ENCODE measurements at regions not wholly inside any gene's neighbourhood (a gene's known extent, or its start where the extent isn't known, plus 50 kb on each side); places are given as distances from the start of the nearest gene placed in this dataset.

DNA sequence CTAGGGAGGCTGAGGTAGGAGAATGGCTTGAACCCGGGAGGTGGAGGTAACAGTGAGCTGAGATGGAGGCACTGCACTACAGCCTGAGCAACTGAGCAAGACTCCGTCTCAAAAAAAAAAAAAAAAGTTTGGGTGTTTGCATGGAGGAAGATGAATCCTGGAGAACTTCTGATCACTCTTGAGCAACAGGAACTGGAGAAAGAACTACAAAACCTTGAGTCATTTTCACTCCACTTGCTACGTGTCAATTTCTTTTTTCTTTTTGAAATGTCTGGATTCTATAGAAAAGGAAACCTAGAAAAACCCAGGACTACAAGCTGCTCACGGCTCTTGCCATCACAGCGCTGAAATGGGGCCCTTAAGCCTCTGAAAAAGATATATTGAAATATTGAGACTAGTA lies 189.6 kb upstream of the NRP1 start:
- FAIRE-seq: no peak

DNA sequence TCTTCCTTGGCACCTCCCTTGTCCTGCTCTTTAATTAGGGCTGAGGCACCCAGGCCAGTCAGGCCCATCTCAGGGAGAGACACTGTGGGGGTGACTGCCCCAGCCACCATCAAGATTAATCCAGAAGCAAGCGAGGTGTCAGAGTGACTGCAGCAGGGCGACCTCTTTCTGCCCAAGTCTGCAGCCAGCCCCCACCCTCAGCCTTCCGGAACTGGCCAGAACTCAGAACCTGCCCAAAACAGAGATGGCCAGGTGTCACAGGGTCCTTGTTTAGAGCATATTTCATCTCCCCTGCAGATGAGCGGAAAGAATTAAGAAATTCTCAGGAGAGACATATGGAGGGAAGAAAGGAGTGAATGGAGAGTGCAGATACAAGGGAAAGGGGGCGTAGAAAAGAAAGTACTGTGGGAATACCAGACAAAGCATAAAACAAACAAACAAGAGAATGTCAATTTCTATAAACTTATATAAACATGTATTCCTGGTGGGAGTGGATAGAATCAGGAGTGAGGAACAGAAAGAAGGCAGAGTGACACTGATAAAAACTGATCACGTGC lies 188.8 kb upstream of the NRP1 start:
- FAIRE-seq: no peak

DNA sequence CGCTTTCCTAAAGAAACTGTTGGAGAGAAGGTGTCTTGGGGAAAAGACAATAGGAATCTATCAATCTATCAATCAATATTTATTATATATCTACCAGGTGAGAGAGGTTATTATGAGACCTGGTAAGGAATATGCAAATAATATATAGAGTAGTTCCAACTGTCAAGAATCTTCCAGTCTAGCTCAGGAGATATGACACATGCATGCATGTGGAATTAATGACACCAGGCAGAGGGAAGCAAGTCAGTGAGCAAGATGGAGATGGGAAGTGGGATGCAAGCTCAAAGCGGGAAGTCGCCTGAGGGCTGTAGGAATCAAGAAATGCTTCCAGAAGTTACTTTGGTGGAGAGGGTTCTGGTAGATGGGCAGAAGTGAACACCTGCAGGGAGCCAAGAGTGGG lies 187.4 kb upstream of the NRP1 start:
- FAIRE-seq: no peak

DNA sequence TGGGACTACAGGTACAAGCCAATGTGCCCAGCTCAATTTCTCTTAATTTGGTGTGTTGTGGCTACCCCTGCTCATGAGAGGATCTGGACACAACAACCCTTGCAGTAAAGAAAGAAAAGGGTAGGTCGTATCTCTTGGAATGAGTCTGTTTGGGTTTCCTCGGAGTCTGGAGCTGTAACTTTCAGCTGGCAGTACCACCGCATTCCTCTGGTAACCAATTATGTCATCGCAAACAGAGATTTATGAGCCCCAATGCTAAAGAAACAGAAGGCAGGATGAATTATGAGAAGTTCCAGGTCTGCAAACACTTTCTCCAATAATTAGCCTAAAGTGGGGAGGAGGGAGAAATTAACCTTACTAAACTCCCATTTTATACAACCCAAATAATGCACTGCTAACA lies 186.6 kb upstream of the NRP1 start:
- no peak for FAIRE-seq

DNA sequence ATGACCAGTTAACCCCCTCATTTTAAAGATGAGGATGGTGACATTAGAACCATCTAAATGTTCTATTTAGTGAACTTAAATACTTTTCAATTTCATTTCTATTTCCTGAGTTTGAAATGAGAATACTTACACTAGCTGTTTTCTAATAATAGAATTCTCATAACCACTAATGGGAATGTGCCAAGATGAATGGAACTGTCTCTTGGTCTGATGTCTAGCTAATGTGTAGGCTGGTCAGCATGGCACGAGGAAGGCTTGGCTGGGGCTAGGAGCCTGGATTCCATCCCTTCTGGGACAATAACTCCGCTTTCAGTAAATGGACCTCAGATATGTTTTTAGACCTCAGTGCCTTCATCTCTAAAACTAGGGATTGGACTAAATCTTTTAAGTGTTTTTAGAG lies 185.8 kb upstream of the NRP1 start:
- FAIRE-seq: no peak

DNA sequence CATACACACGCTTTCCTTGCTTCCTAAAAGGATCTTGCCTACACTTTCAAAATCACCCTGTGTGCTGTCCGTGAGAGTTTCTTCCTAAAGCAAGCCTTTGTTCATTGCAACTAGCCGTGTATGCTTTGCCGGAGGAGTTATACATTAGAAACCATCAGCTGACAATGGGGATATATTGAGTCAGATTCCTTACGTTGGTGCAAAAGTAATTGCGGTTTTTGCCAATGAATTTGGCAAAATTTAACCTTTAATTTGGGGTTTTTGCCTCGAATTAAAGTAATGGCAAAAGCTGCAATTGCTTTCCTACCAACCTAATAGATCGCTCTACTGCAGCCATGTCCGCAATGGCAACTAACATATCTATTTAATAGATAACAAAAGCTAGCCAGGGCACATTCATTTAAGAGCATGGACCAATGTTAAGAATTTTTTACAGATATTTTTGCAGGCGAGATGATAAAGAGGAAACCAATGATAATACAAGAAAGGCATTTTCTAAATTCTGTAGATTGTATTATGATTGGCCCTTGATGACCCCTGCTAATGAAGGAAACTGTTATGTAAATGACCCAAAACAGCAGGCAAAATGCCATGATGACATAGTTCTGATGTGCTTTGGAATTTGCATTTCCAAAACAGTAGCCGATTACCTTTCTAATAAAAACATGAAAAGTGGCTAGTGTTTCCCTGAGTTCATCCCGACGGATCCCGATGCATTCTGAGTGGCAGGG lies 184.8 kb upstream of the NRP1 start:
- FAIRE-seq: no peak

DNA sequence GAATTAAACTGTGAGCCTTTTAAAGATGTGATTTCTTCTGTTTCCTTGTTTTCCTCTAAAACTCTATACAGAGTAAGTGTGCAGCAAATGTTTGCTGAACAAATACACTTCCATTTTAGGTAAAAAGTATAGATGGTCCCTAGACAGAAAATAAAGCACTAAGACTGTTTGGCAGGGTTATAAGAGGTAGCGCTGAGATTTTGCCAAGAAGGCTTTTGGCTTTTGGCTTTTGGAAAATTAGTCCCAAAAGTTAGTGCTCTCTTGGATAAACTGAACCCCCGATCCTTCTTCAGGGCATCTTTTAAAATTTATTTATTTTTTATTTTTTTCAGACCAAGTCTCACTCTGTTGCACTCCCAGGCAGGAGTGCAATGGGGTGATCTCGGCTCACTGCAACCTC lies 175.7 kb upstream of the NRP1 start:
- FAIRE-seq: no peak

- peak; percentile 100 for FAIRE-seq
These were observed 174.9 kb upstream of the NRP1 start for GRCh38 chr10:33509231-33509831.

- FAIRE-seq: peak; percentile 38
These were observed 173.4 kb upstream of the NRP1 start for GRCh38 chr10:33507662-33508425.

DNA sequence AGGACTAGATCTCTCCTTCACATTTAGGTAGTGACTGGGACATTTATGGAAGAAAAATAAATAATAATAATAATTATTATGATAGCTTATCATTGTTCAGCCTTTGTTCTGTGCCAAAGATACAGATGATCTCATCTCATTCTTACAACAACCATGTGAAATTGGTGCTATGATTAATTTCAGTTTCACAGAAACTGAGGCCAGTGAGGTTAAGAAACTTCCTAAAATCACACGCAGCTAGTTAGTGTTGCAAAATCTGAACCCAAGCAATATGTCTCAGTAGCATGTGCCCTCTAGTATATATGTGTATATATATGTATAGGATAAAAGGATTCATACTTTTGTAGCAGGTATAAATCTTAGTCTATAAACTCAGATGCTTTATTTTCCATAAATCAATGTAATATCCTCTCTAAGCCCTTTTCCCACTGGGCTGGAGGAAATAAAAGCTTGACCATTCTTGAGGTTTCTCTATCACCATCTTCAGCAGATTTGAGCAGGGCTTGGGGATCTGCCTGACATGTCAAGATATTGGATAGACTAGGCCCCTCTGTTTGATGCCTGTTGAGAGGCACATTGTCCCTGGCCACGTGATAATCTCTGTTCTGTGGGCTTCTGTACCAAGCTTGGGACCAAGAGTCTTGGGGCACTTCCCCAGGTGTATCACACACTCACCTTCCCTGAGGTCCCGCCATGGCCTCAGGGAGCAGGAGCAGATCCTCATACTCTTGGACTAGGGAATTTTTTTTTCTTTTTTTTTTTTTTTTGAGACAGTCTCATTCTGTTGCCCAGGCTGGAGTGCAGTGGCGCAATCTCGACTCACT lies 172.6 kb upstream of the NRP1 start:
- no peak for FAIRE-seq

GRCh38 chr10:33506391-33506790 lies 171.9 kb upstream of the NRP1 start:
- no peak for FAIRE-seq

GRCh38 chr10:33501161-33501560 lies 166.7 kb upstream of the NRP1 start:
- FAIRE-seq: no peak

GRCh38 chr10:33498391-33498891 lies 164.0 kb upstream of the NRP1 start:
- FAIRE-seq: no peak

GRCh38 chr10:33497338-33497737 lies 162.9 kb upstream of the NRP1 start:
- no peak for FAIRE-seq

GRCh38 chr10:33496096-33496495 lies 161.6 kb upstream of the NRP1 start:
- no peak for FAIRE-seq

GRCh38 chr10:33494694-33495265 lies 160.3 kb upstream of the NRP1 start:
- FAIRE-seq: no peak

- FAIRE-seq: no peak
These were observed 159.5 kb upstream of the NRP1 start for GRCh38 chr10:33493978-33494377.

GRCh38 chr10:33493497-33493896 lies 159.0 kb upstream of the NRP1 start:
- no peak for FAIRE-seq

GRCh38 chr10:33492701-33493345 lies 158.4 kb upstream of the NRP1 start:
- FAIRE-seq: no peak

DNA sequence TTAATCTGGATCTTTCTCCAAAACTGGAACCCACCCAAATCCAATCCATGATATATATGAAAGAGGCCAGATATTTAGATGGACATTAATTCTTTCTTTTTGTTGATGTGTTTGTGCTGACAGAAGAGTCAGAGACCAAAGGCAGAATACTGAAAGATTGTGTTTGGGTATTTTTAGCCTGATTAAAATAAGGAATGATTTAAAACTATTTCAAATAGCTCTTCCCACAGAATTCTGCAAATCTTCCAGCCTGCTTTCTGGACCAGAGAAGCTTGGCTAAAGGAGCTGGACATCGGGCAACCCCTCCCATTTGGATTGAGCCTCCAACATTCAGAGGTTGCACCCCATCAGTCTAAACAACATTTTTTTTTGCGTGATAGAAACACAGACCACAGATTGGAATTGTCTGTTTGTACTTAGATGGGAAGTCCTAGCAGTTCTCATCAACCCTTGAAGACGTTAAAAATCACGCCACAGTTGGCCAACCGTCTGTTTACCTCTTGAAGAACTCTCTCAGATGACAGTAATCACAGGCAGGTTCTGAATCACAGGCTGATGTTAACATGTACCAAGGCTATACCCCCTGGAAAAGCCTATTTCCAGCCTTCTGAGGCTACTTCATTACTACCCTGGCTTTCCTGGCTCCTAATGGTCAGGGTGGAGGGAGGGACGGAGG lies 155.2 kb upstream of the NRP1 start:
- FAIRE-seq: no peak

Measured in islet of Langerhans (tissue), 1 donor.